Right lobe of liver (tissue), 6 donors: ENCODE measurements at regions not wholly inside any gene's neighbourhood (a gene's known extent, or its start where the extent isn't known, plus 50 kb on each side); places are given as distances from the start of the nearest gene placed in this dataset.

ENCODE experiments used
- ATAC-seq, 4 donors: fragments of 200-7000 bp; cut with Tn5 transposase; one replicate each; pipeline ENCODE4 v1.9.1; 2020; ENCODE audit warnings: mild to moderate bottlenecking in 4 of 4, moderate library complexity in 4 of 4
- DNase-seq, 3 donors: peaks; one replicate each; pipeline ENCODE4 v3.0.0-alpha.2; 2020
- H3K27ac ChIP-seq, 3 donors: fragments of 200-600 bp; one replicate each; pipeline ENCODE4 v1.8.0; 2022
- H3K27me3 ChIP-seq, 2 donors: fragments of 200-600 bp; one replicate each; pipeline ENCODE4 v1.8.0; 2022
- H3K36me3 ChIP-seq, 4 donors: fragments of 200-600 bp; sonication (generic) in 1 of 4; one replicate each; pipeline versions ENCODE4 v1.5.1 to v1.8.0; 2017 to 2022; ENCODE audit warnings: control low read depth in 1 of 4
- H3K4me1 ChIP-seq, 4 donors: fragments of 200-600 bp; sonication (generic) in 1 of 4; one replicate each; pipeline versions ENCODE4 v1.5.1 to v1.8.0; 2017 to 2022; ENCODE audit warnings: control low read depth in 1 of 4
- H3K4me3 ChIP-seq, 3 donors: fragments of 200-600 bp; one replicate each; pipeline ENCODE4 v1.8.0; 2022
- H3K9me3 ChIP-seq, 4 donors: fragments of 200-600 bp; sonication (generic) in 1 of 4; one replicate each; pipeline versions ENCODE4 v1.5.1 to v1.8.0; 2017 to 2022; ENCODE audit warnings: control low read depth in 1 of 4
- CTCF ChIP-seq, 4 donors: fragments of 200-600 bp in 3 of 4; fragments of 450-650 bp in 1 of 4; IDR thresholded peaks; one replicate each; pipeline versions ENCODE4 v1.5.1 to v1.8.0; 2016 to 2022; ENCODE audit warnings: antibody characterized with exemption in 4 of 4, mild to moderate bottlenecking in 2 of 4
- POLR2A ChIP-seq: fragments of 450-650 bp; IDR thresholded peaks from one replicate; pipeline ENCODE4 v1.6.1; 2017; ENCODE audit warnings: antibody characterized with exemption, mild to moderate bottlenecking
- WGBS: methylation state at CpG from one replicate; pipeline ENCODE4 v1.1.6; 2018; ENCODE audit warnings: low coverage, low lambda C conversion rate; ENCODE audit not compliant: insufficient coverage; ENCODE audit errors: missing lambda C conversion rate; 5-methylcytosine and 5-hydroxymethylcytosine counted together
- intact Hi-C, 2 donors: fragments of 100-400 bp; cut with DNase I; formaldehyde crosslinking; loops; one replicate each; pipeline versions ENCODE4 v1.11.2 to v1.14.1; 2022
- donor health status: DM: no; HTN: yes; CAD: no.
- donor health status: DM: no; HTN: no; CAD: no.
- donor health status: DM: no; HTN: no; CAD: no.
- donor health status: DM: no; HTN: yes; CAD: no.
- donor health status: DM: no; HTN: yes; CAD: no.

- no peaks in the 10 kb centered on the region for H3K36me3 ChIP-seq
- DNase-seq = no peak
- no peaks in the 10 kb centered on the region for H3K9me3 ChIP-seq
- no peak for TF ChIP-seq POLR2A
- no peak for TF ChIP-seq CTCF (IDR thresholded peaks at IDR 0.05)
- H3K4me1 ChIP-seq = no peaks in the 10 kb centered on the region
- 40% methylated on average over 2 of the region's 2 CpGs for WGBS
- H3K27ac ChIP-seq = no peak overlapping the region
- no peak for ATAC-seq
- intact Hi-C loops = no loop called here
- H3K4me3 ChIP-seq = no peak overlapping the region
- no peaks in the 10 kb centered on the region for H3K27me3 ChIP-seq
These were observed 106.5 kb upstream of the EGFLAM start for GRCh38 chr5:38151878-38152277.

GRCh38 chr5:38149815-38150195, 108.6 kb upstream of the EGFLAM start:
- no peaks in the 10 kb centered on the region for H3K9me3 ChIP-seq
- TF ChIP-seq CTCF (IDR thresholded peaks at IDR 0.05) (no peak), POLR2A (no peak)

GRCh38 chr5:38148021-38148625, 110.2 kb upstream of the EGFLAM start:
- no peak overlapping the region for H3K27ac ChIP-seq
- no peaks in the 10 kb centered on the region for H3K27me3 ChIP-seq
- H3K9me3 ChIP-seq = no peaks in the 10 kb centered on the region
- no peak overlapping the region for H3K4me3 ChIP-seq
- TF ChIP-seq CTCF (IDR thresholded peaks at IDR 0.05) (no peak), POLR2A (no peak)
- H3K4me1 ChIP-seq = no peaks in the 10 kb centered on the region
- H3K36me3 ChIP-seq = no peaks in the 10 kb centered on the region
- ATAC-seq (no peak), DNase-seq (no peak)
- intact Hi-C loops = no loop called here
- 64% methylated on average over 9 of the region's 10 CpGs for WGBS

More at GRCh38 chr5:38149815-38150195, 108.6 kb upstream of the EGFLAM start:
- intact Hi-C loops = no loop called here
- no peaks in the 10 kb centered on the region for H3K27me3 ChIP-seq
- H3K4me3 ChIP-seq = no peak overlapping the region
- ATAC-seq (no peak), DNase-seq (no peak)
- H3K27ac ChIP-seq = no peak overlapping the region
- no peaks in the 10 kb centered on the region for H3K36me3 ChIP-seq
- no peaks in the 10 kb centered on the region for H3K4me1 ChIP-seq

- Histone ChIP-seq H3K4me1 (no peaks in the 10 kb centered on the region), H3K9me3 (no peaks in the 10 kb centered on the region), H3K4me3 (no peak overlapping the region), H3K27me3 (no peaks in the 10 kb centered on the region), H3K36me3 (no peaks in the 10 kb centered on the region), H3K27ac (no peak overlapping the region)
- 48% methylated on average over 3 of the region's 3 CpGs for WGBS
- ATAC-seq = no peak
- no peak for DNase-seq
- TF ChIP-seq CTCF (IDR thresholded peaks at IDR 0.05) (no peak), POLR2A (no peak)
- intact Hi-C loops = no loop called here
These were observed 115.0 kb upstream of the EGFLAM start for GRCh38 chr5:38143384-38143783.

- no peak for TF ChIP-seq POLR2A
- no peak for TF ChIP-seq CTCF (IDR thresholded peaks at IDR 0.05)
- H3K9me3 ChIP-seq = no peaks in the 10 kb centered on the region
- H3K36me3 ChIP-seq = no peaks in the 10 kb centered on the region
- H3K4me1 ChIP-seq = no peaks in the 10 kb centered on the region
- no peak overlapping the region for H3K27ac ChIP-seq
- H3K4me3 ChIP-seq = no peak overlapping the region
- DNase-seq (no peak), ATAC-seq (no peak)
- WGBS = 95% methylated on average over 1 of the region's 1 CpG
- intact Hi-C loops = no loop called here
- no peaks in the 10 kb centered on the region for H3K27me3 ChIP-seq
These were observed 116.7 kb upstream of the EGFLAM start for GRCh38 chr5:38141665-38142064.
